ENCODE measurements at regions not wholly inside any gene's neighbourhood (a gene's known extent, or its start where the extent isn't known, plus 50 kb on each side); places are given as distances from the start of the nearest gene placed in this dataset.
A peak's percentile ranks its signal among the peaks of the same experiment; 100 is the strongest.

DNA sequence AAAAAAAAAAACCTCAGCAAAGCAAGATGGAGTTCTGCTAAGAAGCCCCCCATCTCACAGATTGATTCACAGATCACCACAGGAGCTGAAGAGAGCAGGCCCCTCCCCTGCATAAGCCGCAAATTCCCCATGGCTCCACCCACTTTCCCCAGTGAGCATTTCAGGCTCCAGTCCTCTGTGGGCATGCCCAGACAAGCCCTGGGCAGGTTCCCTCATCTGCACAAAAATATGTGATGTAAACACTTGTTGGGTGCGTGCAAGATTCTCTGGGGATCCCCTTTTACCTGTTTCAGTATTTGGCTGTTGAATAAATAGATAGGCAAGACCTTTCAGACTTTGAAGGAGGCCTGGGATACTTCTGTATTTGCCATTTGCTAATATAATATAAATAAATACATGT, 514.3 kb downstream of the PCDH7 start:
- Histone ChIP-seq H3K4me1 (ENCODE audit: insufficient read depth) (peaks cover 3% of the 10 kb centered on the region), H3K9me2 (replicated peaks; ENCODE audit: insufficient read depth) (no peaks in the 10 kb centered on the region), H3K79me2 (no peaks in the 10 kb centered on the region), H3K4me3 (no peak overlapping the region), H4K20me1 (ENCODE audit: insufficient read depth, poor library complexity, severe bottlenecking) (no peaks in the 10 kb centered on the region), H3K27ac (peak overlapping the region; percentile 65), H3K36me3 (replicated peaks; ENCODE audit: insufficient read depth, low read depth) (no peaks in the 10 kb centered on the region), H2AFZ (no peak overlapping the region), H3K4me2 (no peak overlapping the region), H3K9me3 (ENCODE audit: low read depth) (no peaks in the 10 kb centered on the region), H3K27me3 (no peaks in the 10 kb centered on the region)
- no peak for TF ChIP-seq EZH2phosphoT487 (IDR thresholded peaks at IDR 0.05; ENCODE audit: low read depth, severe bottlenecking, unreplicated experiment)
- no peak for TF ChIP-seq EZH2 (IDR thresholded peaks at IDR 0.05; ENCODE audit: borderline replicate concordance)
- TF ChIP-seq, protein P1, sequence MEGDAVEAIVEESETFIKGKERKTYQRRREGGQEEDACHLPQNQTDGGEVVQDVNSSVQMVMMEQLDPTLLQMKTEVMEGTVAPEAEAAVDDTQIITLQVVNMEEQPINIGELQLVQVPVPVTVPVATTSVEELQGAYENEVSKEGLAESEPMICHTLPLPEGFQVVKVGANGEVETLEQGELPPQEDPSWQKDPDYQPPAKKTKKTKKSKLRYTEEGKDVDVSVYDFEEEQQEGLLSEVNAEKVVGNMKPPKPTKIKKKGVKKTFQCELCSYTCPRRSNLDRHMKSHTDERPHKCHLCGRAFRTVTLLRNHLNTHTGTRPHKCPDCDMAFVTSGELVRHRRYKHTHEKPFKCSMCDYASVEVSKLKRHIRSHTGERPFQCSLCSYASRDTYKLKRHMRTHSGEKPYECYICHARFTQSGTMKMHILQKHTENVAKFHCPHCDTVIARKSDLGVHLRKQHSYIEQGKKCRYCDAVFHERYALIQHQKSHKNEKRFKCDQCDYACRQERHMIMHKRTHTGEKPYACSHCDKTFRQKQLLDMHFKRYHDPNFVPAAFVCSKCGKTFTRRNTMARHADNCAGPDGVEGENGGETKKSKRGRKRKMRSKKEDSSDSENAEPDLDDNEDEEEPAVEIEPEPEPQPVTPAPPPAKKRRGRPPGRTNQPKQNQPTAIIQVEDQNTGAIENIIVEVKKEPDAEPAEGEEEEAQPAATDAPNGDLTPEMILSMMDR (IDR thresholded peaks at IDR 0.05; ENCODE audit: poor library complexity), result no peak
- WGBS (ENCODE audit: low lambda C conversion rate, missing lambda C conversion rate), result 74% methylated on average over 2 of the region's 2 CpGs
- DNase-seq (ENCODE audit: low spot score), result peak; percentile 38

DNA sequence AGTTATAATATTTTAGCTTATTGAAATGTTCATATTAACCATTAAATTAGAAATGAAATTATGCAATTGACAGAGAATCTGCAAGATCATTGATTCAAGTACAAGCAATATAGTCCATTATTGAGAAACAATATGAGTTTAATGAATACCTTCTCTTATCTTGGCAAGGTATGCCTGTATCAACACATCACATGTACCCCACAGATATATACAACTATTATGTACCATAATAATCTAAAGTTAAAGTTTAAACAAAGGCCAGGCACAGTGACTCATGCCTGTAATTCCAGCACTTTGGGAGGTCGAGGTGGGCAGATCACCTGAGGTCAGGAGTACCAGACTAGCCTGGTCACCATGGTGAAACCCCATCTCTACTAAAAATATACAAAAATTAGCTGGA, 514.7 kb downstream of the PCDH7 start:
- Histone ChIP-seq H3K36me3 (replicated peaks; ENCODE audit: insufficient read depth, low read depth) (no peaks in the 10 kb centered on the region), H3K27me3 (no peaks in the 10 kb centered on the region), H4K20me1 (ENCODE audit: insufficient read depth, poor library complexity, severe bottlenecking) (no peaks in the 10 kb centered on the region), H3K4me3 (no peak overlapping the region), H2AFZ (no peak overlapping the region), H3K4me2 (no peak overlapping the region), H3K27ac (peak overlapping the region; percentile 65), H3K9me3 (ENCODE audit: low read depth) (no peaks in the 10 kb centered on the region), H3K9me2 (replicated peaks; ENCODE audit: insufficient read depth) (no peaks in the 10 kb centered on the region), H3K79me2 (no peaks in the 10 kb centered on the region), H3K4me1 (ENCODE audit: insufficient read depth) (peaks cover 3% of the 10 kb centered on the region)
- WGBS (ENCODE audit: low lambda C conversion rate, missing lambda C conversion rate), result 67% methylated on average over 1 of the region's 1 CpG
- TF ChIP-seq EZH2 (IDR thresholded peaks at IDR 0.05; ENCODE audit: borderline replicate concordance), result no peak
- TF ChIP-seq EZH2phosphoT487 (IDR thresholded peaks at IDR 0.05; ENCODE audit: low read depth, severe bottlenecking, unreplicated experiment), result no peak
- TF ChIP-seq, protein P1 (IDR thresholded peaks at IDR 0.05; ENCODE audit: poor library complexity), result no peak
- DNase-seq (ENCODE audit: low spot score), result no peak

DNA sequence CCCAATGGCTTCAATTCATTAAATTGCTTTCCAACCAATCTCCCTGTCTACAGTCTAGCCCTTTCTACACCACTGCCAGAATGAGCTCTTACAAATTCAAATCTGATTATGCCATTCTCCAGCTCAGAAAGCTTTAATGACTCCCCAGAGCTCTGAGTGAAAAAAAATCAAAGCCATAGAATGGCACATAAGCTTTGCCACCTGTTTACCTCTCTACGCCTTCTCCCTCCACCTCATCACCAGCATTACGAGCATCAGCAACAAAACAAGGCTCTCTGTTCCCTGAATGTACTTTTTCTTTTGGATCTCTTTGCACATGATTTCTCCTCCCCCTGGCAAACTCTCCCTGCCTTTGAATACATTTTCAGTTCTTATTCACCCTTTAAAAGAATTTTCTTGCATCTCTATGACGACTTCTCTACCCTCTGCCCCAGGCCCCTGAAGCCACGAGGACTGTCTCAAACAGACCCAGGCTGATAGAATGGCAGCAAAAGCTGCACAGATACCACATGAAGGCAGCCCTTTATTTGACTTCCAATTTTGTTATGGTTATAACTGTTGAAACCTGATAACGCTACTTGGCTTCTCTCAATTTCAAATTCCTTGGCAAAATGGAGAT, 516.0 kb downstream of the PCDH7 start:
- Histone ChIP-seq H3K9me3 (ENCODE audit: low read depth) (no peaks in the 10 kb centered on the region), H3K4me3 (no peak overlapping the region), H3K27me3 (no peaks in the 10 kb centered on the region), H3K36me3 (replicated peaks; ENCODE audit: insufficient read depth, low read depth) (no peaks in the 10 kb centered on the region), H3K4me2 (no peak overlapping the region), H3K4me1 (ENCODE audit: insufficient read depth) (peaks cover 3% of the 10 kb centered on the region), H3K79me2 (no peaks in the 10 kb centered on the region), H3K27ac (no peak overlapping the region), H4K20me1 (ENCODE audit: insufficient read depth, poor library complexity, severe bottlenecking) (no peaks in the 10 kb centered on the region), H2AFZ (no peak overlapping the region), H3K9me2 (replicated peaks; ENCODE audit: insufficient read depth) (no peaks in the 10 kb centered on the region)
- no peak for DNase-seq (ENCODE audit: low spot score)
- TF ChIP-seq, protein P1 (IDR thresholded peaks at IDR 0.05; ENCODE audit: poor library complexity), result no peak
- TF ChIP-seq EZH2phosphoT487 (IDR thresholded peaks at IDR 0.05; ENCODE audit: low read depth, severe bottlenecking, unreplicated experiment) (no peak), EZH2 (IDR thresholded peaks at IDR 0.05; ENCODE audit: borderline replicate concordance) (no peak)
- 91% methylated on average over 5 of the region's 5 CpGs for WGBS (ENCODE audit: low lambda C conversion rate, missing lambda C conversion rate)
